Large intestine (tissue), 3 donors: ENCODE measurements at regions not wholly inside any gene's neighbourhood (a gene's known extent, or its start where the extent isn't known, plus 50 kb on each side); places are given as distances from the start of the nearest gene placed in this dataset.
"Not testable (repeated sequence)": the region's sequence is repeated elsewhere in the genome, so short reads cannot be mapped to it uniquely, and the experiment has no call there.

Experiments
- DNase-seq, 2 donors: peaks; one replicate each; pipeline versions ENCODE4 v3.0.0 to v3.0.0-alpha.2; 2013
- H3K27ac ChIP-seq: one replicate; pipeline ENCODE4 v1.5.1; 2013; ENCODE audit warnings: low read length
- H3K27me3 ChIP-seq: 2 replicates; pipeline ENCODE4 v1.6.1; 2013; ENCODE audit warnings: low read length; ENCODE audit not compliant: control insufficient read depth, insufficient read depth
- H3K36me3 ChIP-seq: 2 replicates; pipeline ENCODE4 v1.6.1; 2013; ENCODE audit warnings: low read length; ENCODE audit not compliant: control insufficient read depth, insufficient read depth
- H3K4me1 ChIP-seq: one replicate; pipeline ENCODE4 v1.6.1; 2013; ENCODE audit warnings: low read length; ENCODE audit not compliant: control insufficient read depth, insufficient read depth
- H3K4me3 ChIP-seq: one replicate; pipeline ENCODE4 v1.5.1; 2013; ENCODE audit warnings: low read length
- H3K9me3 ChIP-seq: one replicate; pipeline ENCODE4 v1.6.1; 2013; ENCODE audit warnings: mild to moderate bottlenecking, low read depth, low read length, moderate library complexity; ENCODE audit not compliant: control insufficient read depth
- WGBS: methylation state at CpG from one replicate; pipeline ENCODE4 v1.1.5; 2013; ENCODE audit warnings: low lambda C conversion rate; ENCODE audit not compliant: insufficient coverage; 5-methylcytosine and 5-hydroxymethylcytosine counted together

GRCh38 chr12:34219046-34219770 is 196.9 kb downstream of the ALG10 start:
- DNase-seq: no peak
- Histone ChIP-seq H3K27me3 (no peaks in the 10 kb centered on the region), H3K4me3 (no peak overlapping the region), H3K27ac (no peak overlapping the region), H3K9me3 (peaks cover 20% of the 10 kb centered on the region), H3K4me1 (no peaks in the 10 kb centered on the region), H3K36me3 (no peaks in the 10 kb centered on the region)
- WGBS: no CpG with 5 or more reads among the region's 42 CpGs

- WGBS: no CpG with 5 or more reads among the region's 13 CpGs
- H3K9me3 ChIP-seq: peaks cover 20% of the 10 kb centered on the region
- H3K4me3 ChIP-seq, H3K27ac ChIP-seq, DNase-seq, H3K4me1 ChIP-seq, H3K36me3 ChIP-seq, H3K27me3 ChIP-seq: not testable (repeated sequence)
Observed at GRCh38 chr12:34220079-34220478, 197.8 kb downstream of the ALG10 start.

- Histone ChIP-seq H3K4me3 (no peak overlapping the region), H3K9me3 (peaks cover 11% of the 10 kb centered on the region), H3K4me1 (no peaks in the 10 kb centered on the region), H3K27ac (no peak overlapping the region), H3K27me3 (no peaks in the 10 kb centered on the region), H3K36me3 (no peaks in the 10 kb centered on the region)
- no peak for DNase-seq
- 100% methylated on average over 1 of the region's 3 CpGs for WGBS
Observed at GRCh38 chr12:34223640-34224039, 201.3 kb downstream of the ALG10 start.

GRCh38 chr12:34226044-34226443 is 203.7 kb downstream of the ALG10 start:
- H3K4me3 ChIP-seq, DNase-seq, H3K36me3 ChIP-seq, H3K9me3 ChIP-seq, H3K27ac ChIP-seq, H3K27me3 ChIP-seq, H3K4me1 ChIP-seq: not testable (repeated sequence)

GRCh38 chr12:34228046-34228445 is 205.8 kb downstream of the ALG10 start:
- H3K9me3 ChIP-seq, DNase-seq, H3K27ac ChIP-seq, H3K4me3 ChIP-seq, H3K27me3 ChIP-seq, H3K36me3 ChIP-seq, H3K4me1 ChIP-seq: not testable (repeated sequence)
- WGBS: no CpG with 5 or more reads among the region's 3 CpGs

- DNase-seq, H3K9me3 ChIP-seq, H3K27ac ChIP-seq, H3K27me3 ChIP-seq, H3K4me1 ChIP-seq, H3K4me3 ChIP-seq, H3K36me3 ChIP-seq: not testable (repeated sequence)
- no CpG with 5 or more reads among the region's 2 CpGs for WGBS
Observed at GRCh38 chr12:34229033-34229432, 206.7 kb downstream of the ALG10 start.

- H3K4me1 ChIP-seq: no peaks in the 10 kb centered on the region
- no peak for DNase-seq
- peaks cover 6% of the 10 kb centered on the region for H3K9me3 ChIP-seq
- H3K27ac ChIP-seq: no peak overlapping the region
- no peaks in the 10 kb centered on the region for H3K36me3 ChIP-seq
- H3K4me3 ChIP-seq: no peak overlapping the region
- H3K27me3 ChIP-seq: no peaks in the 10 kb centered on the region
- WGBS: 92% methylated on average over 2 of the region's 5 CpGs
Observed at GRCh38 chr12:34233618-34234017, 211.3 kb downstream of the ALG10 start.

GRCh38 chr12:34236073-34236472 is 213.8 kb downstream of the ALG10 start:
- Histone ChIP-seq H3K36me3 (no peaks in the 10 kb centered on the region), H3K4me1 (no peaks in the 10 kb centered on the region), H3K27me3 (no peaks in the 10 kb centered on the region), H3K9me3 (peaks cover 6% of the 10 kb centered on the region), H3K27ac (no peak overlapping the region), H3K4me3 (no peak overlapping the region)
- DNase-seq: no peak
- 87% methylated on average over 3 of the region's 3 CpGs for WGBS

GRCh38 chr12:34244608-34245007 is 222.3 kb downstream of the ALG10 start:
- Histone ChIP-seq H3K36me3 (no peaks in the 10 kb centered on the region), H3K4me1 (no peaks in the 10 kb centered on the region), H3K27ac (no peak overlapping the region), H3K27me3 (no peaks in the 10 kb centered on the region), H3K9me3 (peaks cover 10% of the 10 kb centered on the region), H3K4me3 (no peak overlapping the region)
- WGBS: 100% methylated on average over 1 of the region's 1 CpG
- no peak for DNase-seq

- Histone ChIP-seq H3K27ac (no peak overlapping the region), H3K36me3 (no peaks in the 10 kb centered on the region), H3K4me1 (no peaks in the 10 kb centered on the region), H3K9me3 (peaks cover 10% of the 10 kb centered on the region), H3K4me3 (no peak overlapping the region), H3K27me3 (no peaks in the 10 kb centered on the region)
- no peak for DNase-seq
- WGBS: no CpG with 5 or more reads among the region's 9 CpGs
Observed at GRCh38 chr12:34249271-34249670, 227.0 kb downstream of the ALG10 start.

- H3K9me3 ChIP-seq: peaks cover 10% of the 10 kb centered on the region
- DNase-seq, H3K36me3 ChIP-seq, H3K4me3 ChIP-seq, H3K4me1 ChIP-seq, H3K27me3 ChIP-seq, H3K27ac ChIP-seq: not testable (repeated sequence)
- WGBS: no CpG with 5 or more reads among the region's 4 CpGs
Observed at GRCh38 chr12:34251879-34252278, 229.6 kb downstream of the ALG10 start.
